ENCODE measurements at regions not wholly inside any gene's neighbourhood (a gene's known extent, or its start where the extent isn't known, plus 50 kb on each side); places are given as distances from the start of the nearest gene placed in this dataset.

GRCh38 chr4:112954286-112954685, 95.2 kb upstream of the ANK2 start:
- H3K4me3 Mint-ChIP-seq = no peak overlapping the region

More at GRCh38 chr4:112954286-112954685, 95.2 kb upstream of the ANK2 start:
- H2BK15ac ChIP-seq (ENCODE audit: low read depth, low read length) = no peak overlapping the region
- no peaks in the 10 kb centered on the region for H3K79me2 ChIP-seq (ENCODE audit: insufficient read depth, low read length)
- peaks cover 13 to 16% of the 10 kb centered on the region in 2 experiments for H3K9me3 Mint-ChIP-seq
- no peak overlapping the region for H2BK120ac ChIP-seq (ENCODE audit: low read depth, low read length, poor library complexity, severe bottlenecking)
- H2BK20ac ChIP-seq (ENCODE audit: low read depth, low read length, poor library complexity, severe bottlenecking) = no peak overlapping the region
- no peaks in the 10 kb centered on the region for H4K20me1 ChIP-seq (ENCODE audit: control insufficient read depth, insufficient read depth, insufficient read length)
- no peak overlapping the region for H2BK12ac ChIP-seq (ENCODE audit: insufficient read length, low read depth, low read length)
- H4K91ac ChIP-seq (ENCODE audit: insufficient read length, low read depth, low read length) = no peak overlapping the region
- DNase-seq = no peak
- H3K9ac ChIP-seq (ENCODE audit: extremely low read depth, insufficient read length, low read length) = no peak overlapping the region
- H3K27ac Mint-ChIP-seq = no peak overlapping the region
- WGBS (ENCODE audit: extremely low coverage, insufficient read length, low lambda C conversion rate) = no CpG with 5 or more reads among the region's 1 CpG
- H3K23ac ChIP-seq (ENCODE audit: insufficient read length, low read depth, low read length) = no peak overlapping the region
- H3K36me3 Mint-ChIP-seq (ENCODE audit: insufficient read depth in 1 of 3, low read depth in 3 of 3) = peaks cover 9 to 21% (median 12%) of the 10 kb centered on the region in 3 experiments; a peak in 6 of 7 replicates
- no peaks in the 10 kb centered on the region for H3K23me2 ChIP-seq (ENCODE audit: insufficient read length, low read depth, low read length, poor library complexity, severe bottlenecking)
- H2BK5ac ChIP-seq (ENCODE audit: insufficient read length, low read length) = no peak overlapping the region
- H3K4ac ChIP-seq (ENCODE audit: low read depth, low read length) = no peak overlapping the region
- TF ChIP-seq CTCF (conservative IDR thresholded peaks at IDR 0.05) = no peak
- no peak overlapping the region for H2AFZ ChIP-seq (ENCODE audit: low read length)
- no peak overlapping the region for H4K8ac ChIP-seq (replicated peaks; ENCODE audit: insufficient read length, low read depth, low read length)
- H3K14ac ChIP-seq (ENCODE audit: insufficient read depth, low read length) = no peak overlapping the region
- H3K56ac ChIP-seq (ENCODE audit: insufficient read length, low read depth, low read length) = no peak overlapping the region
- no peak overlapping the region for H3K27ac ChIP-seq (ENCODE audit: insufficient read length, low read depth, low read length)
- no peak overlapping the region for H3K4me2 ChIP-seq (ENCODE audit: insufficient read depth, insufficient read length, low read length)
- no peaks in the 10 kb centered on the region for H3K9me3 ChIP-seq (ENCODE audit: control insufficient read depth, low read depth, low read length)
- no peaks in the 10 kb centered on the region for H3K27me3 ChIP-seq (ENCODE audit: insufficient read depth, low read length)
- no peaks in the 10 kb centered on the region for H3K27me3 Mint-ChIP-seq (ENCODE audit: low read depth)
- H3K4me1 Mint-ChIP-seq = peaks cover 2 to 10% of the 10 kb centered on the region in 2 experiments; a peak in 2 of 4 replicates
- H3K79me1 ChIP-seq (ENCODE audit: insufficient read depth, low read depth, low read length, poor library complexity, severe bottlenecking) = no peaks in the 10 kb centered on the region
- no peak overlapping the region for H3T11ph ChIP-seq (ENCODE audit: low read length)
- no peak overlapping the region for H3K18ac ChIP-seq (ENCODE audit: insufficient read length, low read depth, low read length)
- H3K4me1 ChIP-seq (ENCODE audit: insufficient read depth, low read length) = no peaks in the 10 kb centered on the region
- no peak overlapping the region for H4K5ac ChIP-seq (ENCODE audit: insufficient read length, low read depth, low read length)
- no peak overlapping the region for H2AK5ac ChIP-seq (ENCODE audit: insufficient read length, low read length)

Measured in H9 (cell line).